ENCODE measurements at regions not wholly inside any gene's neighbourhood (a gene's known extent, or its start where the extent isn't known, plus 50 kb on each side); places are given as distances from the start of the nearest gene placed in this dataset.

DNA sequence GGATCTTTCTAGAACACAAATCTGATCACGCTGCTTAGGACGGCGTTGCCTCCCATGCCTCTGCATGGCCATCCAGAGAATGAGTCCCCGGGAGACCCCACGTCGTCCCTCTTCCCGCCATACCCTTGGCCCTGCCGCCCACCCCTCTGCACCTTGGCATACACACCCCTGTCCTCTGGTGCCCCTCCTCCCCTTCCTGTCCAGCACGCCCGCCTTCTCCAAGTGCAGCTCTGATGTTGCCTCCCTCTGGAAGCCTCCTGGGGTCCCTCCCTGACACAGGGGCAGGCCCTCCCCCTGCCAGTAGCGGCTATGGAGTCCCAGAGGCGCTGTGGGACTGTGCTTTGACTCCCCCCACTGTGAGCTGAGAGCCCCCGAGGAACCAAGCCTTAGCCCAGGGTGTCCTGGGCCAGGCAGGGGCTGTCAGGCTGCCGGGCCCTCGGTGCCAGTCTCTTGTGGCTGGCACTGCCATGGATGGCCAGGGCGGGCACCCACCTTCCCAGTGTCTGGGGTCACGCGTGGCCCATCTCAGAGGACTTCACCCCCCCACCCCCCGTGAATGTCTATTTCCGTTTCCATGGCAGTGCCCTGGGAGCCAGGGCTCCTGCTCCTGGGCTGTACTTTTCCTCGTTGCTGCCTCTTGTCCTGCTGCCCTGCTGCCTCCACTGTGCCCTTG, 70.5 kb upstream of the RNU6ATAC start:
- peaks cover 0 to 12% of the 10 kb centered on the region in 2 donors for H3K4me1 ChIP-seq (ENCODE audit: control insufficient read depth in 1 of 2, insufficient read depth in 2 of 2, low read length in 2 of 2)
- no peaks in the 10 kb centered on the region for H3K36me3 ChIP-seq (ENCODE audit: control insufficient read depth in 1 of 2, insufficient read depth in 2 of 2, low read length in 2 of 2)
- no peak overlapping the region for H3K27ac ChIP-seq (ENCODE audit: low read depth, low read length)
- H3K4me3 ChIP-seq (ENCODE audit: low read depth in 1 of 2, low read length in 2 of 2): no peak overlapping the region
- no peaks in the 10 kb centered on the region for H3K9me3 ChIP-seq (ENCODE audit: control insufficient read depth in 1 of 2, low read length in 2 of 2)
- H3K27me3 ChIP-seq (ENCODE audit: control insufficient read depth in 1 of 2, insufficient read depth in 2 of 2, low read length in 2 of 2): no peaks in the 10 kb centered on the region
- H3K9ac ChIP-seq (ENCODE audit: low read depth in 1 of 2, low read length in 2 of 2): no peak overlapping the region

DNA sequence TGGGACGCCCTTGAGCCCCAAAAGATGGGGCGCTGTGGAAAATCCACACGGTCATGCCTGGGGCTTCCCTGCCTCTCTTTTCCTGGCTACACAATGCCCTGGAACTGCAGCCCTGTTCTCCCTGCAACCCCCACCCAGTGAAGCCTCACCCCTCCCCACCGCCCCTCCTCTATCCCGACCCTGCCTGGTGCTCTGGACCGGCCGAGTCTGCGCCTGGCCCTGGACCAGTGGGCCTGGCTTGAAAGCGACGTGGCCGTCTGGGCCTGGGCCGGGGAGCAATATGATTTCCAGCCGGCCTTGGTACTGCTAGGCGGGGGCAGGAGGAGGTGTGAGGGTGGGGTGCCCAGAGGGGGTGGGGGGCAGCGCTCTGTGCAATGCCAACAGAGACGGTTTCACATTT, 71.0 kb upstream of the RNU6ATAC start:
- H3K36me3 ChIP-seq (ENCODE audit: control insufficient read depth in 1 of 2, insufficient read depth in 2 of 2, low read length in 2 of 2): no peaks in the 10 kb centered on the region
- no peak overlapping the region for H3K4me3 ChIP-seq (ENCODE audit: low read depth in 1 of 2, low read length in 2 of 2)
- no peak overlapping the region for H3K9ac ChIP-seq (ENCODE audit: low read depth in 1 of 2, low read length in 2 of 2)
- H3K27me3 ChIP-seq (ENCODE audit: control insufficient read depth in 1 of 2, insufficient read depth in 2 of 2, low read length in 2 of 2): no peaks in the 10 kb centered on the region
- no peak overlapping the region for H3K27ac ChIP-seq (ENCODE audit: low read depth, low read length)
- no peaks in the 10 kb centered on the region for H3K9me3 ChIP-seq (ENCODE audit: control insufficient read depth in 1 of 2, low read length in 2 of 2)
- peaks cover 0 to 9% of the 10 kb centered on the region in 2 donors for H3K4me1 ChIP-seq (ENCODE audit: control insufficient read depth in 1 of 2, insufficient read depth in 2 of 2, low read length in 2 of 2)

- Histone ChIP-seq H3K27ac (ENCODE audit: low read depth, low read length) (no peak overlapping the region), H3K9me3 (ENCODE audit: control insufficient read depth in 1 of 2, low read length in 2 of 2) (no peaks in the 10 kb centered on the region), H3K4me1 (ENCODE audit: control insufficient read depth in 1 of 2, insufficient read depth in 2 of 2, low read length in 2 of 2) (peaks cover 0 to 5% of the 10 kb centered on the region in 2 donors), H3K36me3 (ENCODE audit: control insufficient read depth in 1 of 2, insufficient read depth in 2 of 2, low read length in 2 of 2) (no peaks in the 10 kb centered on the region), H3K9ac (ENCODE audit: low read depth in 1 of 2, low read length in 2 of 2) (no peak overlapping the region), H3K4me3 (ENCODE audit: low read depth in 1 of 2, low read length in 2 of 2) (no peak overlapping the region), H3K27me3 (ENCODE audit: control insufficient read depth in 1 of 2, insufficient read depth in 2 of 2, low read length in 2 of 2) (no peaks in the 10 kb centered on the region)
These were observed 71.6 kb upstream of the RNU6ATAC start for GRCh38 chr9:134236001-134236421.

- Histone ChIP-seq H3K9me3 (ENCODE audit: control insufficient read depth in 1 of 2, low read length in 2 of 2) (no peaks in the 10 kb centered on the region), H3K27ac (ENCODE audit: low read depth, low read length) (no peak overlapping the region), H3K4me3 (ENCODE audit: low read depth in 1 of 2, low read length in 2 of 2) (no peak overlapping the region), H3K9ac (ENCODE audit: low read depth in 1 of 2, low read length in 2 of 2) (no peak overlapping the region), H3K4me1 (ENCODE audit: control insufficient read depth in 1 of 2, insufficient read depth in 2 of 2, low read length in 2 of 2) (no peaks in the 10 kb centered on the region), H3K27me3 (ENCODE audit: control insufficient read depth in 1 of 2, insufficient read depth in 2 of 2, low read length in 2 of 2) (no peaks in the 10 kb centered on the region), H3K36me3 (ENCODE audit: control insufficient read depth in 1 of 2, insufficient read depth in 2 of 2, low read length in 2 of 2) (no peaks in the 10 kb centered on the region)
These were observed 72.7 kb upstream of the RNU6ATAC start for GRCh38 chr9:134236935-134237629.

- Histone ChIP-seq H3K9ac (ENCODE audit: low read depth in 1 of 2, low read length in 2 of 2) (no peak overlapping the region), H3K27ac (ENCODE audit: low read depth, low read length) (no peak overlapping the region), H3K4me1 (ENCODE audit: control insufficient read depth in 1 of 2, insufficient read depth in 2 of 2, low read length in 2 of 2) (no peaks in the 10 kb centered on the region), H3K9me3 (ENCODE audit: control insufficient read depth in 1 of 2, low read length in 2 of 2) (no peaks in the 10 kb centered on the region), H3K36me3 (ENCODE audit: control insufficient read depth in 1 of 2, insufficient read depth in 2 of 2, low read length in 2 of 2) (no peaks in the 10 kb centered on the region), H3K4me3 (ENCODE audit: low read depth in 1 of 2, low read length in 2 of 2) (no peak overlapping the region), H3K27me3 (ENCODE audit: control insufficient read depth in 1 of 2, insufficient read depth in 2 of 2, low read length in 2 of 2) (no peaks in the 10 kb centered on the region)
These were observed 73.4 kb upstream of the RNU6ATAC start for GRCh38 chr9:134237630-134238265.

DNA sequence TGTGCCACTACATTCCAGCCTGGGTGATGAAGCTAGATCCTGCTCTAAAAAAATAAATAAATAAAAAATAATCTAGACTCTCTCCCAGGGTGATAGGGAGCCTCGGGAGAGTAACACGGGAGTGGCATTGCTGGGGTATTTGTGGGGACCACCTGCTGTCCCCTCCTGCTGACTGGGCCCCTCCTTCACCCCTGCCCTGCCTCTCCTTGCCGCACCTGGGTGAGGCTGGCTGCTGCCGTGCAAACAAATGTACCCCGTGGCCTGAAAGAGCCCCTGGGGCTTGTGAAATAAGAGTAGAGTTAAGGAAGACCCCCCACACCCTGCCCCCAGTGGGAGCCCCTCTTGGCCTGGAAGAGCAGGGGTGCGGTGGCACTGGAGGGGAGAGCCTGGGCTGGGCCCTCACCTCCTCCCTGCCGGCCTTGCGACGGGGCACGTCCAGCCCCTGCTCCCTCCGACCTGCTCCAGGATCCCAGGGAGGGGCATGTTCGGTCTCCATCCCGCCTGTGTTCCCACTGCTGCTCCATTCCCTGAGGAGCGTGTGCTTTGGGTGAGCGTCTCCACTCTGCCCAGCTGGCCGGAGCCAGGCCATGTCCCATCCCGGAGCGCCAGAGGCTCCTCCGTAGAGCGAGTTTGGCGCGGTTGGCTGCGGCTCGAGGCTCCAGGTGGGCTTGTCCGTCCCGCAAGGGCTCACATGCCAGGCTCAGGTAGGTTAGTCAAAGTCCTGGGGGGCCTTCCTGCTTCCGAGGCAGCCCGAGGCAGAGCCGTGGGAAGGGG, 75.0 kb upstream of the RNU6ATAC start:
- Histone ChIP-seq H3K27ac (ENCODE audit: low read depth, low read length) (no peak overlapping the region), H3K4me1 (ENCODE audit: control insufficient read depth in 1 of 2, insufficient read depth in 2 of 2, low read length in 2 of 2) (peaks cover 0 to 4% of the 10 kb centered on the region in 2 donors), H3K27me3 (ENCODE audit: control insufficient read depth in 1 of 2, insufficient read depth in 2 of 2, low read length in 2 of 2) (peaks cover 4 to 6% of the 10 kb centered on the region in 2 donors), H3K9ac (ENCODE audit: low read depth in 1 of 2, low read length in 2 of 2) (no peak overlapping the region), H3K4me3 (ENCODE audit: low read depth in 1 of 2, low read length in 2 of 2) (no peak overlapping the region), H3K36me3 (ENCODE audit: control insufficient read depth in 1 of 2, insufficient read depth in 2 of 2, low read length in 2 of 2) (no peaks in the 10 kb centered on the region), H3K9me3 (ENCODE audit: control insufficient read depth in 1 of 2, low read length in 2 of 2) (no peaks in the 10 kb centered on the region)

DNA sequence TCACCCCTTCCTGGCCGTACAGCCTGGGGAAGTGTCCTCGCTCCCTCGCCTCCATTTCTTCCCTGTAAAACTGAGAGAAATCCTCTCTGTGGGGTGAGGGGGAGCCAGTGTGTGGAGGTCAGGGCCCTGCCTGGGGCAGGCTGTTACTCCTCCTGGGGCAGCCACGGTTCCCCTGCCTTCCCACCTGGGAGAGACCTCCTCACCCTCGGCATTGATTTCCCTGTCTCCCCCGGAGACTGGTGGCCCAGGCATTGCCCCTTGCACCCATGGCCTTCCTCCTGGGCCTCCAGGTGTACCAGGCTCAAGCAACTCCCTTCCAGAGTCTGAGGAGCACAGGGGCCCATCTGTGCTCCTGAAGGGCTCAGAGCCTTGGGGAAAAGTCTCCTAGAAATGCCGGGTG, 75.6 kb upstream of the RNU6ATAC start:
- Histone ChIP-seq H3K27ac (ENCODE audit: low read depth, low read length) (no peak overlapping the region), H3K4me3 (ENCODE audit: low read depth in 1 of 2, low read length in 2 of 2) (no peak overlapping the region), H3K36me3 (ENCODE audit: control insufficient read depth in 1 of 2, insufficient read depth in 2 of 2, low read length in 2 of 2) (no peaks in the 10 kb centered on the region), H3K4me1 (ENCODE audit: control insufficient read depth in 1 of 2, insufficient read depth in 2 of 2, low read length in 2 of 2) (peaks cover 0 to 4% of the 10 kb centered on the region in 2 donors), H3K9ac (ENCODE audit: low read depth in 1 of 2, low read length in 2 of 2) (no peak overlapping the region), H3K27me3 (ENCODE audit: control insufficient read depth in 1 of 2, insufficient read depth in 2 of 2, low read length in 2 of 2) (peaks cover 4 to 6% of the 10 kb centered on the region in 2 donors), H3K9me3 (ENCODE audit: control insufficient read depth in 1 of 2, low read length in 2 of 2) (no peaks in the 10 kb centered on the region)

DNA sequence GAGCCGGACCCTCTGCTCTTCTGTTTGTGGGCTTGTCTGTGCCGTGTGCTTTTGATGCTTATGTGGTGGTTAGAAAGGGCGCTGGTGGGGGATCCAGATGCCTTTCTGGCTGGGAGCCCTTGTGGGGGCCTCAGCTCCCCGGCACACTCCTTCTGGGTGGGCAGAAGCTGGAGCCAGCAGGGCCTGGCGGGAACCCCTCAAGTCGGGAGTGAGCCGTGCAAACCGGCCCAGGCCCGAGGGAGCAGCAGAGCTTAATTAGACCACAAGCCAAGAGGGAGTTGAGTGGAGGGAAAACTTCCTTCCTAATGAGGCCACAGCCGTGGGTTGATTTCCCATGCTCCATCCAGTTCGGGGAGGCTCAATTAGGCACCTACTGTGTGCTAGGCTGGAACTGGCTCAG, 76.0 kb upstream of the RNU6ATAC start:
- no peak overlapping the region for H3K9ac ChIP-seq (ENCODE audit: low read depth in 1 of 2, low read length in 2 of 2)
- no peaks in the 10 kb centered on the region for H3K36me3 ChIP-seq (ENCODE audit: control insufficient read depth in 1 of 2, insufficient read depth in 2 of 2, low read length in 2 of 2)
- H3K27me3 ChIP-seq (ENCODE audit: control insufficient read depth in 1 of 2, insufficient read depth in 2 of 2, low read length in 2 of 2): peaks cover 4 to 6% of the 10 kb centered on the region in 2 donors
- peaks cover 0 to 4% of the 10 kb centered on the region in 2 donors for H3K4me1 ChIP-seq (ENCODE audit: control insufficient read depth in 1 of 2, insufficient read depth in 2 of 2, low read length in 2 of 2)
- no peaks in the 10 kb centered on the region for H3K9me3 ChIP-seq (ENCODE audit: control insufficient read depth in 1 of 2, low read length in 2 of 2)
- no peak overlapping the region for H3K4me3 ChIP-seq (ENCODE audit: low read depth in 1 of 2, low read length in 2 of 2)
- H3K27ac ChIP-seq (ENCODE audit: low read depth, low read length): no peak overlapping the region

DNA sequence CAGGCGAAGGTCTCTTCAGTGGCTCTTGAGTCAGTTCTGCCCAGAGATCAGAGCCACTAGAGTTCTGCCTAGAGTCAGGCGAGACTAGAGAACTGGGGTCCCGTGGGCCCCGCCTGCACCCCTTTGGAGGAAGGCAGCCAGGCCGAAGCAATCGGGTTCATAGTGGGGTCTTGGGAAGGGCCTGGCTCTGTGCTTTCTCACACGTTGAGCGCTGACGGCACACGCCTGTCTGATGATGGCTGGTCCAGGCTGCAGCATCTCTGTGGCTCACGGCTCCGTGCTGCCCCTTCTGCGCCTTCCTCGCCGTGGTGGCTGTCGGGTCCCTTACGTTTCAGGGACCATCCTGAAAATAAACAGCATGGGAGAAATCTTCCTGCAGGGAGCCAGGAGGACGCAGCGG, 78.3 kb upstream of the RNU6ATAC start:
- Histone ChIP-seq H3K27me3 (ENCODE audit: control insufficient read depth in 1 of 2, insufficient read depth in 2 of 2, low read length in 2 of 2) (peaks cover 4 to 6% of the 10 kb centered on the region in 2 donors), H3K4me3 (ENCODE audit: low read depth in 1 of 2, low read length in 2 of 2) (no peak overlapping the region), H3K27ac (ENCODE audit: low read depth, low read length) (no peak overlapping the region), H3K36me3 (ENCODE audit: control insufficient read depth in 1 of 2, insufficient read depth in 2 of 2, low read length in 2 of 2) (no peaks in the 10 kb centered on the region), H3K9ac (ENCODE audit: low read depth in 1 of 2, low read length in 2 of 2) (no peak overlapping the region), H3K9me3 (ENCODE audit: control insufficient read depth in 1 of 2, low read length in 2 of 2) (peaks cover 0 to 3% of the 10 kb centered on the region in 2 donors), H3K4me1 (ENCODE audit: control insufficient read depth in 1 of 2, insufficient read depth in 2 of 2, low read length in 2 of 2) (peaks cover 0 to 4% of the 10 kb centered on the region in 2 donors)

Measured in duodenal mucosa (tissue), 2 donors.